GM21529 (cell line): ENCODE measurements at regions not wholly inside any gene's neighbourhood (a gene's known extent, or its start where the extent isn't known, plus 50 kb on each side); places are given as distances from the start of the nearest gene placed in this dataset.
A peak's percentile ranks its signal among the peaks of the same experiment; 100 is the strongest.
"Not testable (repeated sequence)": the region's sequence is repeated elsewhere in the genome, so short reads cannot be mapped to it uniquely, and the experiment has no call there.

Source experiments
- ATAC-seq: cut with Tn5 transposase; IDR thresholded peaks from one replicate; pipeline ENCODE4 v1.9.1; 2021; ENCODE audit not compliant: unreplicated experiment

- peak; percentile 93 for ATAC-seq
Observed at GRCh38 chr2:111463956-111464355, 343.2 kb downstream of the BCL2L11 start.

GRCh38 chr2:111464367-111464766 is 343.7 kb downstream of the BCL2L11 start:
- not testable (repeated sequence) for ATAC-seq

- ATAC-seq = not testable (repeated sequence)
Observed at GRCh38 chr2:111465521-111465920, 344.8 kb downstream of the BCL2L11 start.

- not testable (repeated sequence) for ATAC-seq
Observed at GRCh38 chr2:111466744-111467143, 346.0 kb downstream of the BCL2L11 start.

GRCh38 chr2:111470924-111471323 is 350.2 kb downstream of the BCL2L11 start:
- not testable (repeated sequence) for ATAC-seq

- not testable (repeated sequence) for ATAC-seq
Observed at GRCh38 chr2:111471791-111472530, 351.2 kb downstream of the BCL2L11 start.

GRCh38 chr2:111472844-111473403 is 352.2 kb downstream of the BCL2L11 start:
- ATAC-seq = not testable (repeated sequence)

- not testable (repeated sequence) for ATAC-seq
Observed at GRCh38 chr2:111473522-111473921, 352.8 kb downstream of the BCL2L11 start.

- ATAC-seq = not testable (repeated sequence)
Observed at GRCh38 chr2:111474198-111474705, 353.5 kb downstream of the BCL2L11 start.

- ATAC-seq = not testable (repeated sequence)
Observed at GRCh38 chr2:111478335-111478734, 357.6 kb downstream of the BCL2L11 start.

- ATAC-seq = peak; percentile 72
Observed at GRCh38 chr2:111478871-111479318, 358.2 kb downstream of the BCL2L11 start.

GRCh38 chr2:111480016-111480625 is 359.4 kb downstream of the BCL2L11 start:
- not testable (repeated sequence) for ATAC-seq

GRCh38 chr2:111480633-111481032 is 359.9 kb downstream of the BCL2L11 start:
- ATAC-seq = not testable (repeated sequence)

- not testable (repeated sequence) for ATAC-seq
Observed at GRCh38 chr2:111481219-111481618, 360.5 kb downstream of the BCL2L11 start.

- peak; percentile 74 for ATAC-seq
Observed at GRCh38 chr2:111482987-111483679, 362.4 kb downstream of the BCL2L11 start.

- not testable (repeated sequence) for ATAC-seq
Observed at GRCh38 chr2:111484097-111484496, 363.4 kb downstream of the BCL2L11 start.

- ATAC-seq = not testable (repeated sequence)
Observed at GRCh38 chr2:111485895-111486294, 365.2 kb downstream of the BCL2L11 start.

- not testable (repeated sequence) for ATAC-seq
Observed at GRCh38 chr2:111488451-111488850, 367.7 kb downstream of the BCL2L11 start.

GRCh38 chr2:111489460-111489859 is 368.7 kb downstream of the BCL2L11 start:
- ATAC-seq = not testable (repeated sequence)

- ATAC-seq = not testable (repeated sequence)
Observed at GRCh38 chr2:111491181-111491580, 370.5 kb downstream of the BCL2L11 start.

- ATAC-seq = not testable (repeated sequence)
Observed at GRCh38 chr2:111491614-111492013, 370.9 kb downstream of the BCL2L11 start.
